Gastrocnemius medialis (tissue), 4 donors: ENCODE measurements at regions not wholly inside any gene's neighbourhood (a gene's known extent, or its start where the extent isn't known, plus 50 kb on each side); places are given as distances from the start of the nearest gene placed in this dataset.

Source experiments
- ATAC-seq, 2 donors: fragments of 150-250 bp; one replicate each; pipeline ENCODE4 v1.9.1; 2016
- DNase-seq, 2 donors: peaks; one replicate each; pipeline ENCODE4 v3.0.0-alpha.2; 2019
- H3K27ac ChIP-seq, 4 donors: fragments of 200-600 bp; sonication (generic); 1 replicate in 1 of 4; 2 replicates in 3 of 4; pipeline ENCODE4 v1.5.1; 2016 to 2018; ENCODE audit warnings: mild to moderate bottlenecking in 2 of 4, moderate library complexity in 1 of 4
- H3K27me3 ChIP-seq, 3 donors: fragments of 200-600 bp; sonication (generic) in 2 of 3; 1 replicate in 1 of 3; 2 replicates in 2 of 3; pipeline versions ENCODE4 v1.5.1 to v1.6.0; 2016 to 2019; ENCODE audit warnings: mild to moderate bottlenecking in 1 of 3, moderate library complexity in 1 of 3
- H3K36me3 ChIP-seq, 2 donors: fragments of 200-600 bp; sonication (generic) in 1 of 2; one replicate each; pipeline ENCODE4 v1.5.1; 2017 to 2018
- H3K4me1 ChIP-seq, 2 donors: fragments of 200-600 bp; sonication (generic) in 1 of 2; one replicate each; pipeline ENCODE4 v1.5.1; 2016 to 2017; ENCODE audit warnings: mild to moderate bottlenecking in 2 of 2
- H3K4me3 ChIP-seq, 4 donors: fragments of 200-600 bp; sonication (generic) in 3 of 4; 1 replicate in 1 of 4; 2 replicates in 3 of 4; pipeline ENCODE4 v1.5.1; 2016 to 2019; ENCODE audit warnings: mild to moderate bottlenecking in 2 of 4
- H3K9me3 ChIP-seq, 3 donors: fragments of 200-600 bp; sonication (generic) in 2 of 3; 1 replicate in 1 of 3; 2 replicates in 2 of 3; pipeline ENCODE4 v1.5.1; 2016 to 2019
- CTCF ChIP-seq, 5 experiments: fragments of 450-650 bp in 3 of 5; fragments of 200-600 bp in 2 of 5; sonication (generic) in 2 of 5; IDR thresholded peaks in 4 of 5; conservative IDR thresholded peaks in 1 of 5; 1 replicate in 4 of 5; 2 replicates in 1 of 5; pipeline ENCODE4 v1.5.1; 2016 to 2019; ENCODE audit warnings: antibody characterized with exemption in 5 of 5, mild to moderate bottlenecking in 3 of 5, moderate library complexity in 3 of 5
- POLR2A ChIP-seq, 2 donors: fragments of 450-650 bp; IDR thresholded peaks; one replicate each; pipeline ENCODE4 v1.6.1; 2017; ENCODE audit warnings: antibody characterized with exemption in 2 of 2, mild to moderate bottlenecking in 2 of 2, moderate library complexity in 2 of 2
- in situ Hi-C, 4 donors: fragments of 200-750 bp; cut with MboI; loops; one replicate each; pipeline versions ENCODE4 v1.15.0 to v1.8.0; 2017; ENCODE audit warnings: low sequenced_read_pairs in 4 of 4
- intact Hi-C: fragments of 100-400 bp; cut with DNase I; formaldehyde crosslinking; loops from one replicate; pipeline ENCODE4 v1.15.1; 2023; ENCODE audit warnings: low total_unique reads

- TF ChIP-seq CTCF (IDR thresholded peaks at IDR 0.05 in 4 of 5, conservative IDR thresholded peaks at IDR 0.05 in 1 of 5) (no peak), POLR2A (IDR thresholded peaks at IDR 0.05) (no peak)
- no peak for DNase-seq
- in situ Hi-C loops (no loop called here), intact Hi-C loops (no loop called here)
- Histone ChIP-seq H3K36me3 (no peaks in the 10 kb centered on the region), H3K27ac (no peak overlapping the region), H3K4me3 (no peak overlapping the region), H3K4me1 (peaks cover 3 to 9% of the 10 kb centered on the region in 2 donors), H3K27me3 (no peaks in the 10 kb centered on the region), H3K9me3 (no peaks in the 10 kb centered on the region)
- ATAC-seq: no peak
Measured at GRCh38 chr3:189512821-189513220, 118.4 kb upstream of the TP63 start.

GRCh38 chr3:189513281-189514117, 117.7 kb upstream of the TP63 start:
- intact Hi-C loops (no loop called here), in situ Hi-C loops (no loop called here)
- Histone ChIP-seq H3K4me3 (no peak overlapping the region), H3K4me1 (peaks cover 3 to 9% of the 10 kb centered on the region in 2 donors), H3K27ac (no peak overlapping the region), H3K27me3 (no peaks in the 10 kb centered on the region), H3K9me3 (no peaks in the 10 kb centered on the region), H3K36me3 (no peaks in the 10 kb centered on the region)
- no peak for TF ChIP-seq POLR2A (IDR thresholded peaks at IDR 0.05)
- no peak for TF ChIP-seq CTCF (IDR thresholded peaks at IDR 0.05 in 4 of 5, conservative IDR thresholded peaks at IDR 0.05 in 1 of 5)
- ATAC-seq: no peak
- no peak for DNase-seq

GRCh38 chr3:189516039-189516438, 115.2 kb upstream of the TP63 start:
- in situ Hi-C loops: no loop called here
- no peaks in the 10 kb centered on the region for H3K27me3 ChIP-seq
- H3K4me1 ChIP-seq: no peaks in the 10 kb centered on the region
- no peaks in the 10 kb centered on the region for H3K36me3 ChIP-seq
- H3K4me3 ChIP-seq: no peak overlapping the region
- TF ChIP-seq POLR2A (IDR thresholded peaks at IDR 0.05) (no peak), CTCF (IDR thresholded peaks at IDR 0.05 in 4 of 5, conservative IDR thresholded peaks at IDR 0.05 in 1 of 5) (no peak)
- intact Hi-C loops: no loop called here
- no peak overlapping the region for H3K27ac ChIP-seq
- H3K9me3 ChIP-seq: no peaks in the 10 kb centered on the region
- DNase-seq (no peak), ATAC-seq (no peak)

GRCh38 chr3:189517981-189518380, 113.2 kb upstream of the TP63 start:
- Histone ChIP-seq H3K27ac (no peak overlapping the region), H3K9me3 (no peaks in the 10 kb centered on the region), H3K27me3 (no peaks in the 10 kb centered on the region), H3K4me1 (no peaks in the 10 kb centered on the region), H3K36me3 (no peaks in the 10 kb centered on the region), H3K4me3 (no peak overlapping the region)
- in situ Hi-C loops: no loop called here
- DNase-seq (no peak), ATAC-seq (no peak)
- TF ChIP-seq POLR2A (IDR thresholded peaks at IDR 0.05) (no peak), CTCF (IDR thresholded peaks at IDR 0.05 in 4 of 5, conservative IDR thresholded peaks at IDR 0.05 in 1 of 5) (no peak)
- intact Hi-C loops: no loop called here
